WTC11 (cell line): ENCODE measurements at regions not wholly inside any gene's neighbourhood (a gene's known extent, or its start where the extent isn't known, plus 50 kb on each side); places are given as distances from the start of the nearest gene placed in this dataset.

Experiments
- ZNF416 ChIP-seq: fragments of 250-450 bp; sonication (Bioruptor Pico); IDR thresholded peaks from 2 replicates; pipeline ENCODE4 v1.9.0; 2021; ENCODE audit warnings: mild to moderate bottlenecking, inconsistent platforms
- TF ChIP-seq, protein P1 (sequence below): sonication (generic); formaldehyde crosslinking; IDR thresholded peaks from 2 replicates; pipeline ENCODE4 v1.8.0; 2022; ENCODE audit warnings: mild to moderate bottlenecking, missing genetic modification reagents
- TF ChIP-seq, protein P2 (sequence below): fragments of 200-600 bp; IDR thresholded peaks from 2 replicates; pipeline ENCODE4 v1.8.0; 2022; ENCODE audit warnings: antibody characterized with exemption

DNA sequence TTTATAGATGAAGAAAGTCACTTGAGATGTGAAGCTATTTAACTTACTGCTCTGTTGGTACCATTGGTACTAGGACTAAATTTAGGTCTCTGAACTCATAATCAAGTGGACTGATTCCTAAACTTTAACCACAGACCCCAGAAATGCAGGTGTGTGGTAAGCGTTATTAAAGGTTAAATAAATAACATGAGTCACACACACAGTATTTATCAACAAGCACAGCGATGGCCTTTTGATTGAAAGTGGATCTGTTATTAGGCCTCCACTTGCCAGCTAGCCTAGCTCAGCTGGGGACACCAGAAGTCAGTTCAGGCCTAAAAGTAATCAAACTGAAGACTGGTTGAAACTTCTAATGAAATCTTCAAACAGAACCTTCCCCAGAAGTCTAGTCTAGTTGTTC, 161.3 kb upstream of the DPP10 start:
- TF ChIP-seq, protein P1, sequence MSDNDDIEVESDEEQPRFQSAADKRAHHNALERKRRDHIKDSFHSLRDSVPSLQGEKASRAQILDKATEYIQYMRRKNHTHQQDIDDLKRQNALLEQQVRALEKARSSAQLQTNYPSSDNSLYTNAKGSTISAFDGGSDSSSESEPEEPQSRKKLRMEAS (CRISPR knock-in tag) = no peak
- TF ChIP-seq ZNF416 = no peak
- TF ChIP-seq, protein P2, sequence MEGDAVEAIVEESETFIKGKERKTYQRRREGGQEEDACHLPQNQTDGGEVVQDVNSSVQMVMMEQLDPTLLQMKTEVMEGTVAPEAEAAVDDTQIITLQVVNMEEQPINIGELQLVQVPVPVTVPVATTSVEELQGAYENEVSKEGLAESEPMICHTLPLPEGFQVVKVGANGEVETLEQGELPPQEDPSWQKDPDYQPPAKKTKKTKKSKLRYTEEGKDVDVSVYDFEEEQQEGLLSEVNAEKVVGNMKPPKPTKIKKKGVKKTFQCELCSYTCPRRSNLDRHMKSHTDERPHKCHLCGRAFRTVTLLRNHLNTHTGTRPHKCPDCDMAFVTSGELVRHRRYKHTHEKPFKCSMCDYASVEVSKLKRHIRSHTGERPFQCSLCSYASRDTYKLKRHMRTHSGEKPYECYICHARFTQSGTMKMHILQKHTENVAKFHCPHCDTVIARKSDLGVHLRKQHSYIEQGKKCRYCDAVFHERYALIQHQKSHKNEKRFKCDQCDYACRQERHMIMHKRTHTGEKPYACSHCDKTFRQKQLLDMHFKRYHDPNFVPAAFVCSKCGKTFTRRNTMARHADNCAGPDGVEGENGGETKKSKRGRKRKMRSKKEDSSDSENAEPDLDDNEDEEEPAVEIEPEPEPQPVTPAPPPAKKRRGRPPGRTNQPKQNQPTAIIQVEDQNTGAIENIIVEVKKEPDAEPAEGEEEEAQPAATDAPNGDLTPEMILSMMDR = no peak
